AML-193 (cell line): ENCODE measurements at regions not wholly inside any gene's neighbourhood (a gene's known extent, or its start where the extent isn't known, plus 50 kb on each side); places are given as distances from the start of the nearest gene placed in this dataset.

ENCODE experiments used
- DNase-seq, 2 experiments: peaks; one replicate each; lab custom pipeline; 2025; lab: John Stamatoyannopoulos, UW

DNA sequence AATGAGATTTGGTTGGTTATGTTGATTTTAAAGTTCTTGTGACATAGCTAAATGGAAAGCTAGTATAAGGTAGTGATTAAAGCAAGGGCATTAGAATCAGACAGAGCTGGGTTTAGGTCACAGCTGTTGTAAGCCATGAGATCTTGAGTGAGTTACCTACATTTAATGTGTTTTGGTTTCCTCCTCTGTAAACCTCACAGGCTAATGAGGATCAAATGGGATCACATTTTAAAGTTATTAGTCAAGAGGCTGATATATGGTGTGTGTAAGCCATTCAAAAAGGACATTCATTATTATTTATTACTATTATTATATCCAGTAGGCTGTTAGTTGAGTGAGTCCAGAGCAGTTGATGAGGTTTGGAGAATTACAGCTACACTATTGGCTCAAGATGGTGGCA lies 416.2 kb downstream of the IRS1 start:
- no peak for DNase-seq

DNA sequence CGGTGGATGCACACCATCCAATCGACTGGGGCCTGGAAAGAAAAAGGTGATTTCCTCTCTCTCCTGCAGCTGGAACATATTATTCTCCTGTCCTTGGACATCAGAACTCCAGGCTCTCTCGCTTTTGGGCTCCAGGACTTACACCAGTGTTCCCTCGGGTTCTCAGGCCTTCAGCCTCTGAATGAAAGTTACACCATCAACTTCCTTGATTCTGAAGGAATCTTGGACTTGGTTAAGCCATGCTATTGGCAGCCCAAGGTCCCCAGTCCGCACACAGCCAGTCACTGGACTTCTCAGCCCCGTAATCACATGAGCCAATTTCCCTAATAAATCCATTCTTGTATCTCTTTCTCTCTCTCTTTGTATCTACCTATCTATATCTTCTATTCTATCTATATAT lies 418.9 kb downstream of the IRS1 start:
- DNase-seq, result no peak

DNA sequence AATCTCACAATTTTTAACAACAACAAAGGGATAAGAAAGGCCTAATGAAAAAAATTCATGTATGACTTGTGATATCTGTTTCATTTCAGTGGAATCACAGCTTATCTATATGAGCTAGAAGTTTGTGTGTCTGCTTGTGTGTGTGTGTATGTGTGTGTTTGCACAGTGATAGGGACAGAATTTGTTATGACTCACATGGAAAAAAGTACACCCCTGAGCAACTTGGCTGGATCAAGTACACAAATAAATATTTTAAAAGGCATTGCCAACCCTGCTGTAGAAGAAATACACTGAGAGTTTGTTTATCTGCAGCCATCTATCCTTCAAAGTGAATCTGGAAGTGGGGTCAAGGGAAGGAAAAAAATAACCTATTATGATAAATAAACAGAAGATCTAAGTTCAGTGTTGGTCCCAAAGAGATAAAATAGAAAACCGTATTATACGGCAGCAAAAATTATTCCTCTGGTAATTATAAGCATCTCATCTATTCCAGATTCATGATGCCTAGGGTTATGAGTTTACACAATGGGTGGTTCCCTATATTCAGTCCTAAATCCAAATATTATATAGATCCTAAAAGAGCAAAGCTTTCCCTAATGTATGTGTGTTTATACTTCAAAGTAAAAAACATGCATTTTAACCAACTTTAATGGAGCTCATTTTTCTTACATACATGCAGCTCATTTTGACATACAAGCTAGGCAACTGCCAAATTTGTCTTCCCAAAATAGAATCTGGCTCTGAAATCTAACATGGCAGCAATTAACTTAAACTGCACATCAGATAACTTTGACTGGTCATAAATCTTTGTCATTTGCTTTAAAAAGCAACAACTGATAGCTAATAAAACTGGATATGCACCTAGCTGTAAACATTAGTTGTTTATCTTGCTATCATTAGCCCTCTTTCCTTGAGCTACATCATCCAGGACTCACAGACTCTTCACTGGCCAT lies 420.6 kb downstream of the IRS1 start:
- DNase-seq, result no peak

DNA sequence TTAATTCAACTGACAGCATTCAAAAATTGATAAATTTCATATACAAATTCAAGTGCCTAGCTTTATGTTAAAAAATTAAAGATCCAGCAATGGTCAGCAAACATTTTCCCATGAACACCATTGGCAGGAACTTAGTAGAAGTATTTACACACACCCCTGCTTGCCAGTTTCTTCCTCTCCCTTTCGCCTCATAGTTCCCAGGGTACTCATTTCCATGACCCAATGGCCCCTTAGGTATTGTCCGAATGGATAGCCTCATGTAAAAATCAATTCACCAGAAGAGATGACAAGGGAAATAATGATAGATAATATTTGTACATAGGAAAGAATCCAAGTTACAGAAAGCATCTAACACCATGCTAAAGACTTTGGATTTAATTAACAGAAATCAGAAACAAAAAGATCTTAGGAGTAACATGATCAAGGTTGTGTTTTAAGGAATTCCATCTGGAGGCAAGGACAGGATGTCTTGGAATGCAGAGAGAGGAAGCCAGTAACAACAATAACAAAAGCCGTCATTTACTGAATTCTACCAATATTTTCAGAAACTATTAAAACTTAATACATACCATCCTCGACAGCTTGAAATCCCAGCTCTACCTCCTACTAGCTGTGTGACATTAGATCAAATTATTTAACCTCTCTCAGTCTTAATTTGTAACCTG lies 423.0 kb downstream of the IRS1 start:
- no peak for DNase-seq

DNA sequence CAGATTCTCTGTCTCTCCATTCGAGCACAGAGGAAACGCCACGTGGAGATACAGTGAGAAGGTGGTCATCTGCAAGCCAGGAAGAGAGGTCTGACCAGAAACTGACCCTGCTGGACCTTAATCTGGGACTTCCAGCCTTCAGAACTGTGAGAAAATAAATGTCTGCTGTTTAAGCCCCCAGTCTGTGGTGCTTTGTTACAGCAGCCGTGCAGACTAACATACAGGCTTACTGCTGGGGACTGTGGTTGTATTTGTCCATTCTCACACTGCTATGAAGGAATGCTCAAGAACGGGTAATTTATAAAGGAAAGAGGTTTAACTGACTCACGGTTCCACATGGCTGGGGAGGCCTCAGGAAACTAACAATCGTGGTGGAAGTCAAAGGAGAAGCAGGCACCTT lies 432.7 kb downstream of the IRS1 start:
- DNase-seq, result no peak

DNA sequence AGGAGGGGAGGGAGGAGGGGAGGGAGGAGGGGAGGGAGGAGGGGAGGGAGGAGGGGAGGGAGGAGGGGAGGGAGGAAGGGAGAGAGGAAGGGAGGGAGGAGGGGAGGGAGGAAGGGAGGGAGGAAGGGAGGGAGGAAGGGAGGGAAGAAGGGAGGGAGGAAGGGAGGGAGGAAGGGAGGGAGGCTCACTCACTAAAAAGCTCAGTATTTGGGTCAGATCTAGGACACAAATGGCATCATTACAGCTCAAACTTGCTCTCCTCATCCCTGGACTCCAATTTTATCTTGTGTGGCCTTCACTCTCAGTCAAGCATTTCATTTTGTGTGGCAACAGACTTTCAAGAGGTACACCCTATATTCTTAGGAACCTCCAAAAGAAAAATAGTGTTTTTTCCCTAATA lies 435.4 kb downstream of the IRS1 start:
- no peak for DNase-seq

DNA sequence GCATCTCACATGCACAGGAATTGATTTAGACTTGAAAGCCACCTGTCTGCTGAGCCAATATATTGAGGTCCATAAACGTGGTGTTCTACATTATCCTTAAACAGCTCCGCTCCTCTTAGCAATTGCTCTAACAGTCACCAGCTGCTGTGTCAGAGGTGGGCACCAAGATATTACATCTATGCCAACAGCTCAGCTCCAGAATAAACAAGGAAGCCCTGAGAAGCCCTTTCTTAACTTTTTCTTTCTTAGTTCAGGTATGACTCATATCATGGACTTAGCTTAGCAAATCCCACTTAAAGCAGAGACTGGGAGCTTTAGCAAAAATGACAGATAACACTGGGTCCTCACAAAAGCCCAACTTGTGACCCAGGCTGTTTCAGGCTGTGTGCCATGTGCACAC lies 436.6 kb downstream of the IRS1 start:
- DNase-seq, result no peak

DNA sequence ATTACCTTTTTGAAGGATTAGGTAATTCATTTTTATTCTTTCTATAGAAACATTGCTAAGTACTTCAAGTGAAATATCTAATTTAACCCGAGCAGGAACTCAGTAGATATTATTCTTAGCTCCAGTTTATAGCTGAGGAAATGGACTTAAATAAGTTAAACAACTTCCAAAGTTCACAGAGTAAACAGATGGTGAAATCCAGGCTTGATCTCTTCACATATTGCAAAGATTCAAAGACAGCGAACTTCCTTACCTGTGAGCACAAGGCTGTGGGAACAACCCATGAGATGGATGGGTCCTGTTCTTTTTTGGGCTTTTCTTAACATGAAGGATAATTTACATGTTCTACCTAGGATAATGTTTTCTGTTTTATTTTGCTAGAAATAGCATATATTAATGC lies 439.0 kb downstream of the IRS1 start:
- DNase-seq, result no peak

DNA sequence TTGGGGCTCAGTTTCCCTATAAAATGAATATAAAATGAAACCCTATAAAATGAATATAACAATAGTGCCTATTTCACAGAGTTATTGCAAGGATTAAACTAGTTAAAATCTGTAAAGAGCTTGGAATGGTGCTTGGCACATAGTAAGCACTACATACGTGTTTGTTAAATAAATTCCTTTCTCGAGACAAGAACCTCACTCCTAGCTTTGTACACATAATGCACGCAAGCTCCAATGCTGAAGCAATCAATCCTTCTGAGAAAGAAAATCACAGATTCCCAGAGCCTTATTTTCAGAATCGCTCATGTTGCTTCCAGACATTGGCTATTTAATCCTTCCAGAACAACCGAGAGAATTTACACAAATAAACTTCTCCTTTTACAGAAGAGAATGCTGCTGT lies 440.9 kb downstream of the IRS1 start:
- DNase-seq, result no peak

DNA sequence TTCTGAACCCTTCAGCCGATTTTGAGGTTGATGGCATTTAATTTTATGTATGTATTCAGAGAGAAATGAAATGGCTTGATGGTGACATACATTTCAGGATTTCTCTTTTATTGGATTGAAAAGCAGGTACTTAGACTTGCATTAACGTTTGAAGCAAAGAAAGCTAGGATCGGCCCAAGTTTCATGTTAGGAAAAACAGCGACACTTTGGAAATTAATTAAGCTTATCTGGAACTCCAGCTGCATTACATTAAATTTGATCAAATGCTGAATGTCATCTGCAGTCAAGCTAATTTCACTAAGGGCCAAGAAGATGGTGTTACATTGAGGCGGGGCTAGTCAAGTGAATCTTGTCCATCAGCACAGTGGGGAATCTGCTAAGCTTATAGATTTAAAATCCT lies 441.8 kb downstream of the IRS1 start:
- DNase-seq, result no peak

DNA sequence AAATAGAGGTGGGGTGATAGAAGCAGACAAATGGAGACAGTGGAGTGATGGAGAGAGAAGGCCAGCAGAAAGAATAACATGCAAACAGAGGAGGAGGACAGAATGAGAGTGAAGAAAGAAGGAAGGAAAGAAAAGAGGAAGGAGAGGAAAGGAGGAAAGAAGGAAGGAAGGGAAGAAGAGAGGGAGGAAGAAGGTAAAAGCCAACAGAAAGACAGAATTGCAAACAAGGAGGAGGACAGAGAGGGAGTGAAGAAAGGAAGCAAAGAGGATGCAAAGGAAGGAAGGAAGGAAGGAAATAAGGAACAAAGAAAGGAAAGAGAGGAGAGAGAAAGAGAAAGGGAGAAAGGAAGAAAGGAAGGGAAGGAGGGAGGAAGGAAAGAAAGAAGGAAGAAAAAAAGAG lies 444.0 kb downstream of the IRS1 start:
- no peak for DNase-seq

DNA sequence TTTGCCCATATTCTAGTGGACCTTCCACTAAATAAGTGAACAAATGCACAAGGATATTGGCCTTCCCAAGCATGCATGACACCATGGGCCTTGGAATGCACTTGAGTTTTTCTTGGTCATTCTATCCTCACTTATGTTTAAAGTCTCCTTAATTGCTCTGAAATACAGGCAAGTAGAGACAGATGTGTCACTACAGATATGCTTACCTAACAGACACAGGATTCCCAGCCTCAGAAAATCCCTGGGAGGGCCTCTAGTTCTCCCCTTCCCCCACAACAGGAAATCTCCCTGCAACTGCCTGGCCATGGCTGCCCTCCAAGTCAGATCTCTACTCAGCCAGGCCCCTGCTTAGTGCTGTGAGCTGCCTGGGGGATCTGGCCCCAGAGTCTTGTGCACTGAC lies 445.2 kb downstream of the IRS1 start:
- no peak for DNase-seq

DNA sequence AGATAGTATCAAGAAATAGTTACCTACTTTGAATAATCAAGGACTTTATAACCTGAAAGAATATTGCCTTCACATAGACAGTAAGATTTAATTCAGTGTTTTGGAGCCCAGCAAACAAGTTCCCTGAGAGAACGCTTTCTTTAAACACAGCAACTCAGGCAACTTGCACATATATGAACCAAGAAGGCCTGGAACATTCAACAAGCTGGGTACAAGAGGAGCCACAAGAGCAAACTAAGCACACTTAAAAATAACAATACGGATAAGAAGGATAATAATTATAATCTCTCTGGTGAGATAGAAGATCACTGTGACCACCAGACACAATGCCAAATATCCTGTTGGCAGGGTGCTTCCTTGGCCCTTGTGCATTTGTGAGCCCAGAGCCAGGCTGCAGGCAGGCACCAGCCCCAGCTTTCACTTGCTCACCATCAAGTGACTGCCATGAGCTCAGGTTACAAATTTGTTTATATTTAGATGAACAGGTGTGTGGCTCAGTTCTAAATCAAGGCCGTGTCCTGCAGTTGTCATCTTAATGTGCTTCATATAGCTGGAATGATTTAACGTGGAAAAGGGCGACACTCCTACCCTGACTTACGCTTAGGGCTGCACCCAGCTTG lies 446.6 kb downstream of the IRS1 start:
- no peak for DNase-seq

DNA sequence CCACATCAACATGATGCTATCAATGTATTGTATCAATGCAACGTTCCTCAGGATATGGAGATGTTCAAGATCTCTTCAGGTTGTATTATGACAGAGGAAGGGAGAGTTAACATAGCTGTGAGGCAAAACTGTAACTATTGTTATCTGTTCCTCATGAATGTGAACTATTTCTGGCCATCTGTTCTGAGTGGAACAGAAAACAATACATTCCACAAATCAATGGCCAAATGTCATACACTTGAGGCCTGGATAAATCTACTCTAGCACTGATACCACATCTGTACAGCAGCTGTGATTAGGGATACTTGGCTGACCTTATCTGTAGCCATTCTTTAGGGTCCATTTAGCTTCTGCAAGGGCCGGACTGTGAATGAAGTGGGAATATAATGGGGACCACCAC lies 447.9 kb downstream of the IRS1 start:
- no peak for DNase-seq

DNA sequence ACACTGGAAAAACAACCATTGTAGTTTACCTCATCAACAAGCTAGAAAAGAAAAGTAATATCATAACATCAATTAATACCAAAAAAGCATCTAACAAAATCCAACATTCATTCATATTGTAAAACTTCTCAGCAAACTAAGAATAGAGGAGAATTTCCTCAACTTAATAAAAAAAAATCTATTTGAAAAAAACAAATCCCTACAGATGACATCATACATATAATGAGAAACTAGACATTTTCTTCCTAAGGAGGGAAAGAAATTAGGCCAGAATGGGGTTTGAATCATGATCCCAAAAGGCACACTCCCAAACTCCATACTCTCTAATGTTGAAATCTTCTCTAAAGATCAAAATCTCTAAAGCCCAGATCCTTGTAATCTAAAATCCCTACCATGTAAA lies 460.0 kb downstream of the IRS1 start:
- no peak for DNase-seq

DNA sequence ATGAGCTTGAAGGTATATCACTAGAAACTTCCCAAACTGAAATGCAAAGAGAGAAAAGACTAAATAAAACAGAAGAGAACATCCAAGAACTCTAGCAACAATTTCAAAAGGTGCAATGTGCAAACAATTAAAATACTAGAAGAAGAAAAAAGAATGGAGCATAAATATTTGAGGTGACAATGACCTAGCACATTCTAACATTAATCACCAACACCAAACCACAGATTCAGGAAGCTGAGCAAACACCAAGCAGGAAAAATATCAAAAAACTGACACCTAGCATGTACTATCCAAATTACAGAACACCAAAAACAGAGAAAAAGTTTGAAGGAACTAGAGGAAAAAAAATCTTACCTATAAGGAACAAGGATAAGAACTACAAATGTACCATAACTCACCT lies 460.8 kb downstream of the IRS1 start:
- peak; percentile 4 to 8 for DNase-seq

DNA sequence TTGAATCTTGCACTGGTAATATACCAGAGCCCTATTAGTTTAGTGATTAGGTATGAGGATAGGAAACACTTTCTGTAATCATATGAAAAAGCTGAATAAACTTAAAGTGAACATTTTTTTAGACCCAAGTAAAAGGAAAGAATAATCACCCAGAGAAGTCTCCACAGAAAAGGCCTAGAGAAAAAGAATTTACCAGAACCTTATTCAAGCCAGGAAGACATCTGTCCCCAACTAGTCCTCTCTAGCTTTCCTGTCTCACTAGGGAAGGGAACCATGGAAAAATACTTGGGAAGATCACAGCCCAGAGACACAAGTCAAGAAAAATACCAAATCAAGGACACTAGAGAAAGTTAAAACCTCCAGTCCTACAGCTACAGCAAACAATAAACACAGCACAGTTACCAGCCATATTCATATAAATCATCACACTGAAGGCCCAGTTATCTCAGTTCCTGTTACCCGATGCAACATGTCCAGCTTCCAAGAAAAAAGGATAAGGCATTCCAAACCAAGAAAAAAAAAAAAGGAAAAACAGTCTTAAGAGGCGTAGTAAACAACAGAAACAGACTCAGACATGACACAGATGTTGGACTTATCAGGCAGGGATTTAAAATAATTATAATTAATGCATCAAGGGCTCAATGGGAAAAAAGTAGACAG lies 461.5 kb downstream of the IRS1 start:
- DNase-seq, result no peak

DNA sequence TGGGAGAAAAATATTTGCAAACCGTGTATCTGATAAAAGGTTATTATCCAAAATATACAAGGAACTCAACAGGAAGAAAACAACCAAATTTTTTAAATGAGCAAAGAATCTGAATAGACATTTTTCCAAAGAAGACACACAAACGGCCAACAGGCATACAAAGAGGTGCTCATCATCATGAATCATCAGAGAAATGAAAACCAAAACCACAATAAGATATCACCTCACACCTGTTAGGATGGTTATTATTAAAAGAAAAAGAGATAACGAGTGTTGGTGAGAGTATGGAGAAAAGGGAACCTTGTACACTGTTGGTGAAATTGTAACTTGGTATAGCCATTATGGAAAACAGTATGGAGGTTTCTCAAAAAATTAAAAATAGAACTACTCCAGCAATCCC lies 463.3 kb downstream of the IRS1 start:
- DNase-seq, result no peak

DNA sequence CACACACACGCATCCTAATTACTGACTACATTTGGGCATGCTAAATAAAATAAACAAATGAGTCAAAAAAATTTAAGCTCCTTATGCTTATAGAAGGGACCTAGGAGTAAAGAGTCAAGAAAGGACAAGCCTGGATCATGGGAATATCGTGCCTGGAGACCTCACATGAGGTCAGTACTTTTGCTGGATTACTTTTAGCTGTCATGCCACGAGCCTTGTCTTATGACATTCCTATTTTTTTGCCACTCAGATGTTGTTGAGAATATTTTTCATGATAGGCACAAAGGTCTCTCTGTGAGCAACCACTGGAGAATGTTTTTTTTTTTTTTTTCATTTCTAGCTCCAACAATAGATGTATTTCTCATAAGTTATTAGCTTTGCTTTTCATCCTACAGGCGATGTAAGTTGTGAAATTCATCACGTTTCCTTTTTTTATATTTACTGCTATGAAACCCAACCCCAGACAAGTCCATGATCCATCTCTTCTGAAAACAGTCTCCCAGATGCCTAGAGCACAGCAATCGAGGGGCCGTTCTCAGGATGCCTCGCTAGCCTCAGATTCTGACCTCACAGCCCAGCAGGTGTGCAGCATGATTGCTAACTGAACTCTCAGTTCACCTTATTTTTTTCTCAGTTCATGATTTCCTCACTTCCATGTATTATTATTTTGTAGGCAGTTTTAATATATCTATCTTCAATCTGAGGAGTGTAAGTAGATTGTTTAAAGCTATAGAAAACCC lies 464.5 kb downstream of the IRS1 start:
- DNase-seq, result no peak

DNA sequence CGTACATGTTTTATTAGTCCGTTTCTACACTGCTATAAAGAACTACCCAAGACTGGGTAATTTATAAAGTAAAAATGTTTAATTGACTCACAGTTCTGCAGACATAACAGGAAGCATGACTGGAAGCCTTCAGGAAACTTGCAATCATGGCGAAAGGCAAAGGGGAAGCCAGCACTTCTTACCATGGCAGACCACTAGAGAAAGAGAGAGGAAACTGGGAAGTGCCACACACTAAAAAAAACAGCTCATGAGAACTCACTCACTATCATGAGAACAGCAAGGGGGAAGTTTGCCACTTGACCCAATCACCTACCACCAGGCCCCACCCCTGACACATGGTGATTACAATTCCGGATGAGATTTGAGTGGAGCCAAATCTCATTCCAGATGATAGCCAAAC lies 466.2 kb downstream of the IRS1 start:
- peak; percentile 51 to 64 for DNase-seq

DNA sequence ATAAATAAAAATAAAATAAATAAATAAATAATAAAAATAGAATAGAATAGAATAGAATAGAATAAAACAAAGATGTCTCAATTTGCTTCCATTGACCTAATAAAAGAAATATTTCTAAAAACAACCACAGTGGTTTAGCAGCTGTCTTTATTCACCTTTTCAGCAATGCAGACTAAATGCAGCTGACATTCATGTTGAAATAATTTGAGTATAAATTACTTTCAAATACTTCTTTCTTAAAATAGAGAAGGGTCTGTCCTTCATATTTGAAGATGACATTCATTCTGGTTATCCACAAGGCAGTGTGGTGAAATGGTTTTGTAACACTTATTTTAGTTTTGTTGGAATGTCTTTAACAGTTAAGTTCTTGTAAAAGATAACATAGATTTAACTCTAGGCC lies 469.4 kb downstream of the IRS1 start:
- DNase-seq, result no peak

DNA sequence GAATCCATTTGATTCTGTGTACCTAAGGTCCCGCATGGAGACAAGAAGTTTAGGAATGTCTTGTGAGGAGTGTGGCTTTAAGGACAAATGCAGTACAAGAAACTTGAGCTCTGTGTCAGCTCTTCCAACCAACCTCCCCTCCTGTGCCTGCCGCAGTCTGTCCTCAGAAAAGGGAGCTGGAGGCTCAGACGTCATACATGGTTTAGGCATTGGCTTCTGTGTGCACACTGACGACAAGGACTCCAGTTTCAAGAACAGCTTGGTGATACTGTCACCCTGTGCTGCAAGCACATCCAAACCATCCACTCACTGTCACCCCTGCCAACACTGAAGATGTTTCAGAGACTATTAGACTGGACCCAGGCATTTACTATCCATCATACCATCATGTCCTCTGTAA lies 470.4 kb downstream of the IRS1 start:
- no peak for DNase-seq
